H9 (cell line): ENCODE measurements at regions not wholly inside any gene's neighbourhood (a gene's known extent, or its start where the extent isn't known, plus 50 kb on each side); places are given as distances from the start of the nearest gene placed in this dataset.
A peak's percentile ranks its signal among the peaks of the same experiment; 100 is the strongest.

Source experiments
- DNase-seq: peaks from one replicate; pipeline ENCODE4 v3.0.0-alpha.2; 2017
- H2AFZ ChIP-seq: one replicate; pipeline ENCODE4 v1.6.1; 2013; ENCODE audit warnings: mild to moderate bottlenecking, low read length, control low read depth, moderate library complexity
- H2AK5ac ChIP-seq: 2 replicates; pipeline ENCODE4 v1.6.1; 2013; ENCODE audit warnings: low read length, control low read depth, mixed read lengths; ENCODE audit not compliant: insufficient read length
- H2BK120ac ChIP-seq: one replicate; pipeline ENCODE4 v1.6.1; 2013; ENCODE audit warnings: low read depth, mild to moderate bottlenecking, low read length, control low read depth, inconsistent platforms; ENCODE audit not compliant: poor library complexity, severe bottlenecking
- H2BK12ac ChIP-seq: 2 replicates; pipeline ENCODE4 v1.6.1; 2013; ENCODE audit warnings: low read length, control low read depth, mixed read lengths, low read depth; ENCODE audit not compliant: insufficient read length
- H2BK15ac ChIP-seq: 2 replicates; pipeline ENCODE4 v1.6.1; 2013; ENCODE audit warnings: low read depth, low read length, control low read depth
- H2BK20ac ChIP-seq: one replicate; pipeline ENCODE4 v1.6.1; 2013; ENCODE audit warnings: low read depth, mild to moderate bottlenecking, low read length, control low read depth, inconsistent platforms; ENCODE audit not compliant: poor library complexity, severe bottlenecking
- H2BK5ac ChIP-seq: 2 replicates; pipeline ENCODE4 v1.6.1; 2013; ENCODE audit warnings: low read length, control low read depth, mixed read lengths; ENCODE audit not compliant: insufficient read length
- H3K14ac ChIP-seq: 2 replicates; pipeline ENCODE4 v1.6.1; 2013; ENCODE audit warnings: low read length, control low read depth; ENCODE audit not compliant: insufficient read depth
- H3K18ac ChIP-seq: 2 replicates; pipeline ENCODE4 v1.6.1; 2013; ENCODE audit warnings: low read depth, mild to moderate bottlenecking, mixed read lengths, low read length, control low read depth; ENCODE audit not compliant: insufficient read length
- H3K23ac ChIP-seq: 2 replicates; pipeline ENCODE4 v1.6.1; 2013; ENCODE audit warnings: low read length, control low read depth, mixed read lengths, low read depth; ENCODE audit not compliant: insufficient read length
- H3K23me2 ChIP-seq: 2 replicates; pipeline ENCODE4 v1.6.1; 2013; ENCODE audit warnings: low read depth, mild to moderate bottlenecking, mixed read lengths, low read length, control low read depth; ENCODE audit not compliant: insufficient read length, poor library complexity, severe bottlenecking
- H3K27ac ChIP-seq: 2 replicates; pipeline ENCODE4 v1.5.1; 2013; ENCODE audit warnings: low read length, control low read depth, mixed read lengths, low read depth; ENCODE audit not compliant: insufficient read length
- H3K27me3 ChIP-seq: 2 replicates; pipeline ENCODE4 v1.6.1; 2013; ENCODE audit warnings: low read length, control low read depth, inconsistent platforms; ENCODE audit not compliant: insufficient read depth
- H3K4ac ChIP-seq: 2 replicates; pipeline ENCODE4 v1.6.1; 2013; ENCODE audit warnings: low read depth, mild to moderate bottlenecking, control low read depth, inconsistent platforms, low read length, moderate library complexity
- H3K4me1 ChIP-seq: 2 replicates; pipeline ENCODE4 v1.6.1; 2013; ENCODE audit warnings: low read length, control low read depth, inconsistent platforms; ENCODE audit not compliant: insufficient read depth
- H3K4me2 ChIP-seq: 2 replicates; pipeline ENCODE4 v1.6.1; 2013; ENCODE audit warnings: low read length, control low read depth, mixed read lengths; ENCODE audit not compliant: insufficient read length, insufficient read depth
- H3K56ac ChIP-seq: 2 replicates; pipeline ENCODE4 v1.6.1; 2013; ENCODE audit warnings: low read depth, mild to moderate bottlenecking, mixed read lengths, low read length, control low read depth; ENCODE audit not compliant: insufficient read length
- H3K79me1 ChIP-seq: 2 replicates; pipeline ENCODE4 v1.6.1; 2013; ENCODE audit warnings: low read depth, mild to moderate bottlenecking, moderate library complexity, low read length, control low read depth, inconsistent platforms; ENCODE audit not compliant: insufficient read depth, poor library complexity, severe bottlenecking
- H3K79me2 ChIP-seq: 2 replicates; pipeline ENCODE4 v1.6.1; 2013; ENCODE audit warnings: low read length, control low read depth, inconsistent platforms; ENCODE audit not compliant: insufficient read depth
- H3K9ac ChIP-seq: 2 replicates; pipeline ENCODE4 v1.6.1; 2013; ENCODE audit warnings: low read length, control low read depth, mixed read lengths; ENCODE audit not compliant: insufficient read length; ENCODE audit errors: extremely low read depth
- H3K9me3 ChIP-seq: one replicate; pipeline ENCODE4 v1.6.1; 2013; ENCODE audit warnings: low read depth, low read length, inconsistent platforms; ENCODE audit not compliant: control insufficient read depth
- H3T11ph ChIP-seq: one replicate; pipeline ENCODE4 v1.6.1; 2013; ENCODE audit warnings: mild to moderate bottlenecking, low read length, control low read depth, inconsistent platforms
- H4K20me1 ChIP-seq: one replicate; pipeline ENCODE4 v1.6.1; 2013; ENCODE audit not compliant: control insufficient read depth, insufficient read length, insufficient read depth
- H4K5ac ChIP-seq: 2 replicates; pipeline ENCODE4 v1.6.1; 2013; ENCODE audit warnings: low read depth, mild to moderate bottlenecking, mixed read lengths, low read length, control low read depth; ENCODE audit not compliant: insufficient read length
- H4K8ac ChIP-seq: replicated peaks from 2 replicates; pipeline ENCODE4 v1.6.1; 2013; ENCODE audit warnings: low read length, control low read depth, mixed read lengths, low read depth; ENCODE audit not compliant: insufficient read length
- H4K91ac ChIP-seq: 2 replicates; pipeline ENCODE4 v1.6.1; 2013; ENCODE audit warnings: low read depth, mild to moderate bottlenecking, moderate library complexity, mixed read lengths, low read length, control low read depth; ENCODE audit not compliant: insufficient read length
- H3K27ac Mint-ChIP-seq, 3 experiments: 2 replicates in 2 of 3; 3 replicates in 1 of 3; pipeline ENCODE4 v1.8.0; 2020 to 2021; ENCODE audit warnings: mixed read lengths in 3 of 3, mild to moderate bottlenecking in 1 of 3, moderate library complexity in 1 of 3
- H3K27me3 Mint-ChIP-seq: 2 replicates; pipeline ENCODE4 v1.8.0; 2021; ENCODE audit warnings: low read depth, mild to moderate bottlenecking, moderate library complexity, mixed read lengths
- H3K36me3 Mint-ChIP-seq, 3 experiments: 2 replicates in 2 of 3; 3 replicates in 1 of 3; pipeline ENCODE4 v1.8.0; 2020 to 2021; ENCODE audit warnings: low read depth in 3 of 3, mixed read lengths in 3 of 3; ENCODE audit not compliant: insufficient read depth in 1 of 3
- H3K4me1 Mint-ChIP-seq, 2 experiments: 2 replicates each; pipeline ENCODE4 v1.8.0; 2020; ENCODE audit warnings: mixed read lengths in 2 of 2
- H3K4me3 Mint-ChIP-seq, 2 experiments: 2 replicates in 1 of 2; 3 replicates in 1 of 2; pipeline ENCODE4 v1.8.0; 2020 to 2021; ENCODE audit warnings: mild to moderate bottlenecking in 2 of 2, mixed read lengths in 2 of 2, moderate library complexity in 1 of 2
- H3K9me3 Mint-ChIP-seq, 2 experiments: 2 replicates in 1 of 2; 3 replicates in 1 of 2; pipeline ENCODE4 v1.8.0; 2020; ENCODE audit warnings: mild to moderate bottlenecking in 2 of 2, mixed read lengths in 2 of 2, moderate library complexity in 1 of 2
- CTCF ChIP-seq: fragments of 200-600 bp; sonication (generic); conservative IDR thresholded peaks from 3 replicates; pipeline ENCODE4 v1.8.0; 2021; ENCODE audit warnings: antibody characterized with exemption, mild to moderate bottlenecking
- WGBS: extraction: QIAGEN DNeasy Blood & Tissue Kit; methylation state at CpG from one replicate; pipeline ENCODE4 v1.1.7; 2013; ENCODE audit warnings: missing lambda C conversion rate, low lambda C conversion rate, mixed read lengths; ENCODE audit not compliant: insufficient read length; ENCODE audit errors: extremely low coverage; 5-methylcytosine and 5-hydroxymethylcytosine counted together

- Histone ChIP-seq H2BK5ac (no peak overlapping the region), H3K18ac (no peak overlapping the region), H2BK12ac (no peak overlapping the region), H2BK15ac (no peak overlapping the region), H3K23me2 (peaks cover 3% of the 10 kb centered on the region), H3K23ac (no peak overlapping the region), H2AK5ac (no peak overlapping the region), H3K56ac (no peak overlapping the region), H3K27me3 (no peaks in the 10 kb centered on the region), H4K91ac (no peak overlapping the region), H3K4me1 (no peaks in the 10 kb centered on the region; the same call in 1 of the 2 replicates), H3K9ac (no peak overlapping the region), H3T11ph (no peak overlapping the region), H3K27ac (no peak overlapping the region), H3K4ac (no peak overlapping the region), H3K14ac (peak overlapping the region; percentile 30; the same call in 1 of the 2 replicates), H3K4me2 (no peak overlapping the region), H3K9me3 (no peaks in the 10 kb centered on the region), H4K8ac (no peak overlapping the region), H2AFZ (no peak overlapping the region), H4K5ac (no peak overlapping the region), H2BK120ac (no peak overlapping the region), H3K79me1 (no peaks in the 10 kb centered on the region), H3K79me2 (no peaks in the 10 kb centered on the region), H2BK20ac (no peak overlapping the region), H4K20me1 (peaks cover 2% of the 10 kb centered on the region)
- WGBS: no CpG with 5 or more reads among the region's 12 CpGs
- Mint-ChIP-seq H3K27ac (peak overlapping the region in 2 of 3 experiments; percentile 54 to 70; a peak in 3 of 7 replicates), H3K36me3 (no peaks in the 10 kb centered on the region), H3K9me3 (no peaks in the 10 kb centered on the region; a peak in 2 of 5 replicates), H3K4me1 (peaks cover 25 to 29% of the 10 kb centered on the region in 2 experiments), H3K4me3 (no peak overlapping the region), H3K27me3 (peaks cover 17% of the 10 kb centered on the region)
- TF ChIP-seq CTCF: no peak
- no peak for DNase-seq
Observed at GRCh38 chr10:78742730-78743615, 325.8 kb upstream of the ZMIZ1 start.
